ENCODE measurements at regions not wholly inside any gene's neighbourhood (a gene's known extent, or its start where the extent isn't known, plus 50 kb on each side); places are given as distances from the start of the nearest gene placed in this dataset.

DNA sequence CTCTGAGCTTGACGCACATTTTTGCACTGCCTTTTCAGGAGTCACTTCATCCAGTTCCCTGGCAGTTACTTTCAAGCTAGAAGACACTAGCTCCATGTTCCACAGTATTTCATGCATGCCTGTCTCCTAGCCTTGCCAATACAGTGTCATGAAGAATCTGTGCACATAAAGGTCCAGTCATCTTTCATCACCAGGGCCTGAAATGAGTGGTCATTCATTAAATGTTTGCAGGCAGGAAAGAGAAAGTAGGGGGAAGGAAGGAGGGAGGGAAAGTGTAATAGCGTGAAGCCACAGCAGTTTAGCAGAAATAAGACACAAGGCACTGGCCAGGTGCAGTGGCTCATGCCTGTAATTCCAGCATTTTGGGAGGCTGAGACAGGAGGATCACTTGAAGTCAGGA lies 92.4 kb upstream of the COPS8 start:
- TF ChIP-seq GATA2 (IDR thresholded peaks at IDR 0.05; ENCODE audit: low read depth, low read length) (no peak), GATA3 (IDR thresholded peaks at IDR 0.05; ENCODE audit: low read depth, low read length) (no peak)

All from SH-SY5Y (cell line).